H1 (cell line): ENCODE measurements at regions not wholly inside any gene's neighbourhood (a gene's known extent, or its start where the extent isn't known, plus 50 kb on each side); places are given as distances from the start of the nearest gene placed in this dataset.

Source experiments
- ATF3 ChIP-seq: IDR thresholded peaks from 2 replicates; pipeline ENCODE4 v1.6.1; 2011; ENCODE audit warnings: low read depth, mild to moderate bottlenecking, low read length; ENCODE audit not compliant: insufficient read depth

GRCh38 chr12:59031313-59031712 lies 111.0 kb upstream of the LRIG3 start (continued):
- no peak for TF ChIP-seq ATF3
- TF ChIP-seq, all 59 proteins: peak for 0
